Liver (tissue), 8 donors: ENCODE measurements at regions not wholly inside any gene's neighbourhood (a gene's known extent, or its start where the extent isn't known, plus 50 kb on each side); places are given as distances from the start of the nearest gene placed in this dataset.

Experiments
- DNase-seq: peaks from one replicate; pipeline ENCODE4 v3.0.0-alpha.2; 2017; ENCODE audit warnings: low spot score
- H3K27ac ChIP-seq, 2 donors: one replicate each; pipeline ENCODE4 v1.7.0; 2013; ENCODE audit warnings: inconsistent platforms in 2 of 2, low read length in 2 of 2, control low read depth in 1 of 2, low read depth in 1 of 2, mild to moderate bottlenecking in 1 of 2
- H3K27me3 ChIP-seq, 4 donors: one replicate each; pipeline versions ENCODE4 v1.6.1 to v1.7.0; 2013; ENCODE audit warnings: low read length in 3 of 4, inconsistent platforms in 1 of 4, mild to moderate bottlenecking in 1 of 4, moderate library complexity in 1 of 4; ENCODE audit not compliant: control insufficient read depth in 4 of 4, insufficient read depth in 4 of 4
- H3K36me3 ChIP-seq, 4 donors: one replicate each; pipeline versions ENCODE4 v1.6.1 to v1.7.0; 2013; ENCODE audit warnings: low read length in 3 of 4, mild to moderate bottlenecking in 3 of 4, low read depth in 1 of 4, moderate library complexity in 1 of 4; ENCODE audit not compliant: control insufficient read depth in 4 of 4, insufficient read depth in 3 of 4
- H3K4me1 ChIP-seq, 4 donors: one replicate each; pipeline versions ENCODE4 v1.6.1 to v1.7.0; 2013; ENCODE audit warnings: low read length in 3 of 4, mild to moderate bottlenecking in 3 of 4, moderate library complexity in 1 of 4; ENCODE audit not compliant: control insufficient read depth in 4 of 4, insufficient read depth in 4 of 4
- H3K4me3 ChIP-seq, 3 donors: one replicate each; pipeline versions ENCODE4 v1.6.1 to v1.7.0; 2013; ENCODE audit warnings: low read length in 3 of 3, control low read depth in 1 of 3, low read depth in 1 of 3, mild to moderate bottlenecking in 1 of 3
- H3K9ac ChIP-seq, 2 donors: one replicate each; pipeline ENCODE4 v1.7.0; 2013; ENCODE audit warnings: low read length in 2 of 2, mild to moderate bottlenecking in 2 of 2, moderate library complexity in 2 of 2, control low read depth in 1 of 2, low read depth in 1 of 2
- H3K9me3 ChIP-seq, 4 donors: one replicate each; pipeline versions ENCODE4 v1.6.1 to v1.7.0; 2013; ENCODE audit warnings: low read length in 3 of 4; ENCODE audit not compliant: control insufficient read depth in 4 of 4
- EGR1 ChIP-seq, 2 donors: IDR thresholded peaks; 2 replicates each; pipeline ENCODE4 v1.6.1; 2016 to 2018; ENCODE audit warnings: antibody characterized with exemption in 2 of 2, low read depth in 2 of 2
- FOXA1 ChIP-seq: IDR thresholded peaks from 2 replicates; pipeline ENCODE4 v1.6.1; 2016; ENCODE audit warnings: antibody characterized with exemption
- FOXA2 ChIP-seq: IDR thresholded peaks from 2 replicates; pipeline ENCODE4 v1.6.1; 2016; ENCODE audit warnings: antibody characterized with exemption
- GABPA ChIP-seq, 2 donors: IDR thresholded peaks in 1 of 2; conservative IDR thresholded peaks in 1 of 2; 2 replicates each; pipeline ENCODE4 v1.6.1; 2016; ENCODE audit warnings: antibody characterized with exemption in 2 of 2, mild to moderate bottlenecking in 1 of 2, moderate library complexity in 1 of 2
- HNF4A ChIP-seq, 2 donors: conservative IDR thresholded peaks; 2 replicates each; pipeline ENCODE4 v1.6.1; 2016; ENCODE audit warnings: antibody characterized with exemption in 2 of 2, mild to moderate bottlenecking in 2 of 2
- HNF4G ChIP-seq: IDR thresholded peaks from 2 replicates; pipeline ENCODE4 v1.6.1; 2016; ENCODE audit warnings: antibody characterized with exemption
- JUND ChIP-seq, 2 donors: IDR thresholded peaks; 2 replicates each; pipeline ENCODE4 v1.6.1; 2016; ENCODE audit warnings: antibody characterized with exemption in 2 of 2
- NR2F2 ChIP-seq: IDR thresholded peaks from 2 replicates; pipeline ENCODE4 v1.6.1; 2016; ENCODE audit warnings: antibody characterized with exemption
- RAD21 ChIP-seq, 2 donors: IDR thresholded peaks; 2 replicates each; pipeline ENCODE4 v1.6.1; 2016; ENCODE audit warnings: antibody characterized with exemption in 2 of 2, mild to moderate bottlenecking in 2 of 2
- REST ChIP-seq: IDR thresholded peaks from 2 replicates; pipeline ENCODE4 v1.6.1; 2016; ENCODE audit warnings: antibody characterized with exemption, mild to moderate bottlenecking
- SP1 ChIP-seq: IDR thresholded peaks from 2 replicates; pipeline ENCODE4 v1.6.1; 2018; ENCODE audit warnings: antibody characterized with exemption, mild to moderate bottlenecking
- TAF1 ChIP-seq: conservative IDR thresholded peaks from 2 replicates; pipeline ENCODE4 v1.6.1; 2016; ENCODE audit warnings: antibody characterized with exemption, mild to moderate bottlenecking
- YY1 ChIP-seq: IDR thresholded peaks from 2 replicates; pipeline ENCODE4 v1.6.1; 2016; ENCODE audit warnings: antibody characterized with exemption, mild to moderate bottlenecking
- ZBTB33 ChIP-seq: IDR thresholded peaks from 2 replicates; pipeline ENCODE4 v1.6.1; 2016; ENCODE audit warnings: antibody characterized with exemption
- WGBS: extraction: QIAGEN DNeasy Blood & Tissue Kit; methylation state at CpG from one replicate; pipeline ENCODE4 v1.1.7; 2013; 5-methylcytosine and 5-hydroxymethylcytosine counted together
- TF ChIP-seq, protein P1 (sequence below): fragments of 150-350 bp; IDR thresholded peaks from 2 replicates; pipeline ENCODE4 v1.5.1; 2017; ENCODE audit warnings: improper control_type of control experiment, low read depth, low read length; ENCODE audit not compliant: missing input control
- TF ChIP-seq, protein P2 (sequence below): IDR thresholded peaks from 2 replicates; pipeline ENCODE4 v1.6.1; 2016; ENCODE audit warnings: antibody characterized with exemption
- TF ChIP-seq, protein P3 (sequence below): IDR thresholded peaks from 2 replicates; pipeline ENCODE4 v1.6.1; 2016; ENCODE audit warnings: antibody characterized with exemption
- donor health status: healthy.
- donor health status: healthy.
- donor health status: healthy.
- donor health status: healthy.
- donor health status: healthy.

GRCh38 chr3:154843647-154844046, 236.5 kb upstream of the MME start:
- H3K4me1 ChIP-seq: no peaks in the 10 kb centered on the region
- no peaks in the 10 kb centered on the region for H3K36me3 ChIP-seq
- WGBS: 35% methylated on average over 1 of the region's 1 CpG
- no peak for DNase-seq
- H3K9me3 ChIP-seq: no peaks in the 10 kb centered on the region
- no peak overlapping the region for H3K9ac ChIP-seq
- H3K27me3 ChIP-seq: peaks cover 0 to 5% (median 0%) of the 10 kb centered on the region in 4 donors
- H3K27ac ChIP-seq: no peak overlapping the region
- no peak overlapping the region for H3K4me3 ChIP-seq
- no peak for TF ChIP-seq TAF1
- TF ChIP-seq HNF4A (conservative IDR thresholded peaks at IDR 0.05): no peak
- TF ChIP-seq FOXA2: no peak
- TF ChIP-seq EGR1 (IDR thresholded peaks at IDR 0.05; ENCODE audit: low read depth in 2 of 2): no peak
- no peak for TF ChIP-seq RAD21 (IDR thresholded peaks at IDR 0.05)
- TF ChIP-seq, protein P1, sequence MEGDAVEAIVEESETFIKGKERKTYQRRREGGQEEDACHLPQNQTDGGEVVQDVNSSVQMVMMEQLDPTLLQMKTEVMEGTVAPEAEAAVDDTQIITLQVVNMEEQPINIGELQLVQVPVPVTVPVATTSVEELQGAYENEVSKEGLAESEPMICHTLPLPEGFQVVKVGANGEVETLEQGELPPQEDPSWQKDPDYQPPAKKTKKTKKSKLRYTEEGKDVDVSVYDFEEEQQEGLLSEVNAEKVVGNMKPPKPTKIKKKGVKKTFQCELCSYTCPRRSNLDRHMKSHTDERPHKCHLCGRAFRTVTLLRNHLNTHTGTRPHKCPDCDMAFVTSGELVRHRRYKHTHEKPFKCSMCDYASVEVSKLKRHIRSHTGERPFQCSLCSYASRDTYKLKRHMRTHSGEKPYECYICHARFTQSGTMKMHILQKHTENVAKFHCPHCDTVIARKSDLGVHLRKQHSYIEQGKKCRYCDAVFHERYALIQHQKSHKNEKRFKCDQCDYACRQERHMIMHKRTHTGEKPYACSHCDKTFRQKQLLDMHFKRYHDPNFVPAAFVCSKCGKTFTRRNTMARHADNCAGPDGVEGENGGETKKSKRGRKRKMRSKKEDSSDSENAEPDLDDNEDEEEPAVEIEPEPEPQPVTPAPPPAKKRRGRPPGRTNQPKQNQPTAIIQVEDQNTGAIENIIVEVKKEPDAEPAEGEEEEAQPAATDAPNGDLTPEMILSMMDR: no peak
- no peak for TF ChIP-seq HNF4G
- no peak for TF ChIP-seq NR2F2
- no peak for TF ChIP-seq GABPA (IDR thresholded peaks at IDR 0.05 in 1 of 2, conservative IDR thresholded peaks at IDR 0.05 in 1 of 2)
- no peak for TF ChIP-seq JUND (IDR thresholded peaks at IDR 0.05)
- no peak for TF ChIP-seq ZBTB33
- TF ChIP-seq, protein P2, sequence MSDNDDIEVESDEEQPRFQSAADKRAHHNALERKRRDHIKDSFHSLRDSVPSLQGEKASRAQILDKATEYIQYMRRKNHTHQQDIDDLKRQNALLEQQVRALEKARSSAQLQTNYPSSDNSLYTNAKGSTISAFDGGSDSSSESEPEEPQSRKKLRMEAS: no peak
- TF ChIP-seq FOXA1: no peak
- TF ChIP-seq, protein P3, sequence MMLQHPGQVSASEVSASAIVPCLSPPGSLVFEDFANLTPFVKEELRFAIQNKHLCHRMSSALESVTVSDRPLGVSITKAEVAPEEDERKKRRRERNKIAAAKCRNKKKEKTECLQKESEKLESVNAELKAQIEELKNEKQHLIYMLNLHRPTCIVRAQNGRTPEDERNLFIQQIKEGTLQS: no peak
- no peak for TF ChIP-seq SP1

DNA sequence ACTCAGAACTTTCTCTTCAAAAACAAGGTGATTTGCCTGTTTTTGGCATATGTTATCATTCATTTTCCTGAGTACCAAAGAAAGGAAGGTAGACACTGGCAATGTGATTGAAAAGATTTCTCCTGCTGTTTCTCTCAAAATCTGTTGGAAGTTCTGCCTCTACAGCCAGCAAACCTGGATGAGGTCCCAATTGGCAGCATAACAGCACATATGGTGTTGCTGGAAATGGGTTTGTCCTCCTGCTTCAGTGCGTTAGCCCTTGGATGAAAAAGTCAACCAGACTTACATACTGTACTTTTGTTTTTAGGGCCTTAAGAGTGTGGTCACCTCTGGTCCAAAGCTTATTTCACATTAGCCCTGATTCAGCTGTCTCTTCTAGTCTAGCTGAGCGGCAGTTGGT, 237.6 kb upstream of the MME start:
- DNase-seq: no peak
- WGBS: 83% methylated on average over 2 of the region's 2 CpGs

More for the DNA sequence above, 237.6 kb upstream of the MME start:
- Histone ChIP-seq H3K4me1 (no peaks in the 10 kb centered on the region), H3K4me3 (no peak overlapping the region), H3K9ac (no peak overlapping the region), H3K27ac (no peak overlapping the region), H3K9me3 (no peaks in the 10 kb centered on the region), H3K27me3 (peaks cover 0 to 6% (median 0%) of the 10 kb centered on the region in 4 donors), H3K36me3 (no peaks in the 10 kb centered on the region)
- no peak for TF ChIP-seq SP1
- no peak for TF ChIP-seq REST
- TF ChIP-seq YY1: no peak
